Spinal cord (tissue), 9 donors: ENCODE measurements at regions not wholly inside any gene's neighbourhood (a gene's known extent, or its start where the extent isn't known, plus 50 kb on each side); places are given as distances from the start of the nearest gene placed in this dataset.

Experiments used
- DNase-seq, 6 donors: peaks; one replicate each; pipeline versions ENCODE4 v3.0.0 to v3.0.0-alpha.2; 2013 to 2015; ENCODE audit warnings: low spot score in 6 of 6, low read depth in 4 of 6
- H3K27ac ChIP-seq: one replicate; pipeline ENCODE4 v1.5.1; 2013; ENCODE audit warnings: low read depth, low read length, control low read depth
- H3K27me3 ChIP-seq: one replicate; pipeline ENCODE4 v1.6.1; 2013; ENCODE audit warnings: low read length; ENCODE audit not compliant: control insufficient read depth, insufficient read depth
- H3K36me3 ChIP-seq: one replicate; pipeline ENCODE4 v1.6.1; 2013; ENCODE audit warnings: low read length; ENCODE audit not compliant: control insufficient read depth, insufficient read depth
- H3K4me1 ChIP-seq: one replicate; pipeline ENCODE4 v1.6.1; 2013; ENCODE audit warnings: low read length; ENCODE audit not compliant: control insufficient read depth, insufficient read depth
- H3K4me3 ChIP-seq: one replicate; pipeline ENCODE4 v1.5.1; 2013; ENCODE audit warnings: low read depth, low read length, control low read depth
- H3K9me3 ChIP-seq: one replicate; pipeline ENCODE4 v1.6.1; 2013; ENCODE audit warnings: low read length; ENCODE audit not compliant: control insufficient read depth, insufficient read depth
- WGBS: methylation state at CpG from one replicate; pipeline ENCODE4 v1.1.5; 2013; ENCODE audit warnings: missing lambda C conversion rate; ENCODE audit not compliant: insufficient coverage; 5-methylcytosine and 5-hydroxymethylcytosine counted together
- donor health status: healthy.

- Histone ChIP-seq H3K36me3 (no peaks in the 10 kb centered on the region), H3K27ac (no peak overlapping the region), H3K9me3 (no peaks in the 10 kb centered on the region), H3K27me3 (no peaks in the 10 kb centered on the region), H3K4me1 (peaks cover 20% of the 10 kb centered on the region), H3K4me3 (no peak overlapping the region)
- 100% methylated on average over 1 of the region's 2 CpGs for WGBS
- DNase-seq: no peak
Measured at GRCh38 chr13:30128591-30128990, 178.8 kb downstream of the KATNAL1 start.

DNA sequence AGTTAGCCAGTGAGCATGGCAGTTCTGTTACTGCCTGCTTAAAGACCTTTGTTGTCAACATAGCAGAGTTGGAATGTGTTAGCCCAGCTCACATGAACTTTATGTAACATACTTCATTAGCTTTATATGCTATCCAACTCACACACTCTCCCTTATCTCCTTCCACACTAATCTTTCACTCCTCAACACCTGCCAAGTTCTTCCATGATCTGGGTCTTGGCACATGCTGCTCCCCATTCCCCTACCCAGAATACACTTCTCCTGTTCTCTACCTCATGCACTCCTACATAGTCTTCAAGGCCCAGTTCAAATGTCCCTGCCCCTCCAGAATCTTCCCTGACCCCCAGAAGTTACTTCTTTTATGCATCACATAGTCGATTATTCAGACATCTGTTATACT lies 179.3 kb downstream of the KATNAL1 start:
- H3K27me3 ChIP-seq: no peaks in the 10 kb centered on the region
- H3K27ac ChIP-seq: no peak overlapping the region
- no peaks in the 10 kb centered on the region for H3K9me3 ChIP-seq
- H3K4me3 ChIP-seq: no peak overlapping the region
- peaks cover 15% of the 10 kb centered on the region for H3K4me1 ChIP-seq
- no CpG with 5 or more reads among the region's 1 CpG for whole genome bisulfite sequencing
- DNase-seq: no peak
- no peaks in the 10 kb centered on the region for H3K36me3 ChIP-seq

GRCh38 chr13:30126903-30127428 lies 180.4 kb downstream of the KATNAL1 start:
- Histone ChIP-seq H3K9me3 (no peaks in the 10 kb centered on the region), H3K27ac (no peak overlapping the region), H3K4me3 (no peak overlapping the region), H3K4me1 (peaks cover 7% of the 10 kb centered on the region), H3K27me3 (no peaks in the 10 kb centered on the region), H3K36me3 (no peaks in the 10 kb centered on the region)
- 90% methylated on average over 3 of the region's 4 CpGs for WGBS
- no peak for DNase-seq

DNA sequence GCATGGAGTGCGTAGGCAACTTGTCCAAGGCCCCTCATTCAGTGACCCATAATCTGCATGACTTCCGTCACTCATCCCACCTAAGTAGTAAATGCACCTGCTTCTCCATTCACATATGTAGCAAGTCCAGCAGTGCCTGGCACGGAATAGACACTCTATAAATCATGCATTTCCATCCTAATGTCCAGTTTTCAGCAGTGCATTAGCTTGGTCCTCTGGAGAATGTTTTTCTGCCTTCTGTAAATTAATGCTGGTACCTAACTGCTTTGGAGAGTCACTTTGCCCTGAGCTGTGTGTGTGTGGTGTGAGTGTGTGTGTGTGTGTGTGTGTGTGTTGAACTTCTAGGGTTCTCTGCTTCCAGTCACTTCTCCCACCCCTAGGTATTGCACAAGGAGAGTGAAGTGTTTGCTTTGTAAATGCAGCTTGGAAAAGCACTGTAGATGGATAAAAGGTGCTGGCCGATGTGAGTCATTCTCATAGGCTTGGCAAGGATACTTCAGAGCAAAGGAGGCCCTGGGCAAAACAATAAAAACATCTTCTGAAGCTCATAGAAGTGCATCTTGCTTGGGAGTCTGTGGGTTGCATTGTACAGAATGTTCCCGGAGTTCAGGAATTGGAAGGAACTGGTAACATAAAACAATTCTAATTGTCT lies 181.8 kb downstream of the KATNAL1 start:
- no peak overlapping the region for H3K27ac ChIP-seq
- no peaks in the 10 kb centered on the region for H3K27me3 ChIP-seq
- no peak for DNase-seq
- WGBS: 30% methylated on average over 3 of the region's 5 CpGs
- H3K4me1 ChIP-seq: peaks cover 7% of the 10 kb centered on the region
- H3K9me3 ChIP-seq: no peaks in the 10 kb centered on the region
- no peak overlapping the region for H3K4me3 ChIP-seq
- H3K36me3 ChIP-seq: no peaks in the 10 kb centered on the region

DNA sequence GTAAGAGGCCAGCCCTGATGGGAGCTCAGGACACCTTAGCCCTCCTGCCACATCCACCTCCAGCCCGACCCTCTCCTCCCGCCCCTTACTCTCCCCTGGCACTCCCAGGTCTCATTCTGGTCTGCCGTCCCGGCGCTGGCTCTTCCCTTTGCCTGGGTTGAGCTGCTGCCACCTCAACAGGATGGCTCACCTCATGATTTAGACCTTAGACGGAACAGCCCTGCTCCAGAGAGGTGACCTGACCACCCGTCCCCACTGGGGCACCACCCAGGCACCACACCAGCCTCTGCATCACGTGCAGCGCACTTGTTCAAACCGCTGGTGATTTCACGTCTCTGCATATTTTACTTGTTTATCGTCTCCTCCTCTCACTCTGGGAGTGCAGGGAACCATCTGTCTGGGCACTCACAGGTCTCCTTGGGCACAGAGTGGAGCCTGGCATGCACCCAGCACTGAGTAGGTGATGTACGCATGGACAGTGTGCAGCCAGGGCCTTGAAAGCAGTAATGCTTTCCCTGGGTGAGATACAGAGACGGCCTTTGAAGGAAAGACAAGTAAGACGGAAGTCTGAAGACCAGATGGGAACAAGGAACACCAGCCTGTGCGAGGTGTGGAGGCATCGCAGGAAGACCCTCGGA lies 183.1 kb downstream of the KATNAL1 start:
- DNase-seq: no peak
- H3K27ac ChIP-seq: no peak overlapping the region
- WGBS: 72% methylated on average over 17 of the region's 18 CpGs

GRCh38 chr13:30123575-30123974 lies 183.8 kb downstream of the KATNAL1 start:
- Histone ChIP-seq H3K27me3 (no peaks in the 10 kb centered on the region), H3K9me3 (no peaks in the 10 kb centered on the region), H3K36me3 (no peaks in the 10 kb centered on the region), H3K27ac (no peak overlapping the region), H3K4me3 (no peak overlapping the region), H3K4me1 (peaks cover 7% of the 10 kb centered on the region)
- DNase-seq: no peak
- 94% methylated on average over 8 of the region's 8 CpGs for WGBS

More for the DNA sequence above, 183.1 kb downstream of the KATNAL1 start:
- Histone ChIP-seq H3K9me3 (no peaks in the 10 kb centered on the region), H3K4me3 (no peak overlapping the region), H3K36me3 (no peaks in the 10 kb centered on the region), H3K27me3 (no peaks in the 10 kb centered on the region), H3K4me1 (peaks cover 7% of the 10 kb centered on the region)

GRCh38 chr13:30121666-30122065 lies 185.7 kb downstream of the KATNAL1 start:
- H3K27ac ChIP-seq: no peak overlapping the region
- H3K4me1 ChIP-seq: peaks cover 7% of the 10 kb centered on the region
- H3K27me3 ChIP-seq: no peaks in the 10 kb centered on the region
- DNase-seq: no peak
- no peaks in the 10 kb centered on the region for H3K36me3 ChIP-seq
- no peaks in the 10 kb centered on the region for H3K9me3 ChIP-seq
- no peak overlapping the region for H3K4me3 ChIP-seq

- Histone ChIP-seq H3K27ac (no peak overlapping the region), H3K36me3 (no peaks in the 10 kb centered on the region), H3K27me3 (no peaks in the 10 kb centered on the region), H3K4me1 (peaks cover 11% of the 10 kb centered on the region), H3K9me3 (no peaks in the 10 kb centered on the region), H3K4me3 (no peak overlapping the region)
- whole genome bisulfite sequencing: 92% methylated on average over 2 of the region's 2 CpGs
- DNase-seq: no peak
Measured at GRCh38 chr13:30121244-30121643, 186.1 kb downstream of the KATNAL1 start.

- 60% methylated on average over 1 of the region's 1 CpG for WGBS
- H3K36me3 ChIP-seq: no peaks in the 10 kb centered on the region
- H3K9me3 ChIP-seq: no peaks in the 10 kb centered on the region
- no peak for DNase-seq
- H3K4me1 ChIP-seq: peaks cover 12% of the 10 kb centered on the region
- H3K27ac ChIP-seq: no peak overlapping the region
- no peaks in the 10 kb centered on the region for H3K27me3 ChIP-seq
- H3K4me3 ChIP-seq: no peak overlapping the region
Measured at GRCh38 chr13:30120133-30120822, 187.1 kb downstream of the KATNAL1 start.
